ENCODE measurements at regions not wholly inside any gene's neighbourhood (a gene's known extent, or its start where the extent isn't known, plus 50 kb on each side); places are given as distances from the start of the nearest gene placed in this dataset.

DNA sequence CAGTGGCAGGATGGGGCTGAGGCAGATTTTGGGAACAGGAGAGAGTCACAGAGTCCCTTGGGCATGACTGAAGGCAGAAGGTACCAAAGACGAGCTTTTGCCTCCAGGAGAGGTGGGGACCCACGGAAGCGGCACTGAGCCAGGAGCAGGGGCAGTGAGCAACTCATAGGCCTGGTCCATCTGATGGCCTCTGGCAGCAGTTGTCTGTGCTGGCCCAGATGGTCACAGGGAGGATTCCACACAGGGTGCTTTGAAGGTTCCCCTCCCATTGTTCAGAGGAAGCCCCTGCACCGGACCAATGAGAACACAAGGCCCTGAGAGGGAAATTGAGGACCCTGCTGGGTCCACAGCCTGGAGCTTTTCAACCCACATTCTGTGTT lies 360.3 kb upstream of the TNRC6C start:
- in situ Hi-C loops (cut with MboI; ENCODE audit: low pct_unique_long_range_greater_than_20kb, low sequenced_read_pairs, unreplicated experiment), result no loop called here

DNA sequence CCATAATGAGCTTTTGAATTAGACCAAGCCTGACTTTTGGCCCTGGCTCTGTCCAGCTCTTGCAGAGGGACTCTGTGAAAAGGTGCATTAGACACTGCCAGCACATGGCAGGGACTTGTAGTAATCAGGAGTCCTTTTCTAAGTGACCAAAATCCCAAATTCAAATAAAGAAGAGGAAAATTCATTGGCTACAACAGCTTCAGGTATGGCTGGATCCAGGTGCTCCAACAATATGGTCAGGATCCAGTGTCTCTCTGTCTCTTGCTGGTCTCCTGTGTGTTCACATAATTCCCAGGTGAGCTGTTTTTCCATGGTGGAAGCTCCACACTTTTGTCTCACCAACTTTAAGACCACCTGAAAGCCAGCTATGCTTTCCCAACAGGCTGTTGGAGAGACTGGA lies 358.8 kb upstream of the TNRC6C start:
- DNase-seq (ENCODE audit: low spot score), result no peak
- in situ Hi-C loops (cut with MboI; ENCODE audit: low pct_unique_long_range_greater_than_20kb, low sequenced_read_pairs, unreplicated experiment), result no loop called here
- TF ChIP-seq, protein P1, sequence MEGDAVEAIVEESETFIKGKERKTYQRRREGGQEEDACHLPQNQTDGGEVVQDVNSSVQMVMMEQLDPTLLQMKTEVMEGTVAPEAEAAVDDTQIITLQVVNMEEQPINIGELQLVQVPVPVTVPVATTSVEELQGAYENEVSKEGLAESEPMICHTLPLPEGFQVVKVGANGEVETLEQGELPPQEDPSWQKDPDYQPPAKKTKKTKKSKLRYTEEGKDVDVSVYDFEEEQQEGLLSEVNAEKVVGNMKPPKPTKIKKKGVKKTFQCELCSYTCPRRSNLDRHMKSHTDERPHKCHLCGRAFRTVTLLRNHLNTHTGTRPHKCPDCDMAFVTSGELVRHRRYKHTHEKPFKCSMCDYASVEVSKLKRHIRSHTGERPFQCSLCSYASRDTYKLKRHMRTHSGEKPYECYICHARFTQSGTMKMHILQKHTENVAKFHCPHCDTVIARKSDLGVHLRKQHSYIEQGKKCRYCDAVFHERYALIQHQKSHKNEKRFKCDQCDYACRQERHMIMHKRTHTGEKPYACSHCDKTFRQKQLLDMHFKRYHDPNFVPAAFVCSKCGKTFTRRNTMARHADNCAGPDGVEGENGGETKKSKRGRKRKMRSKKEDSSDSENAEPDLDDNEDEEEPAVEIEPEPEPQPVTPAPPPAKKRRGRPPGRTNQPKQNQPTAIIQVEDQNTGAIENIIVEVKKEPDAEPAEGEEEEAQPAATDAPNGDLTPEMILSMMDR (IDR thresholded peaks at IDR 0.05; ENCODE audit: extremely low read depth, insufficient read depth, missing control alignments), result no peak

More for the DNA sequence above, 360.3 kb upstream of the TNRC6C start:
- DNase-seq (ENCODE audit: low spot score), result no peak
- TF ChIP-seq, protein P1 (IDR thresholded peaks at IDR 0.05; ENCODE audit: extremely low read depth, insufficient read depth, missing control alignments), result no peak

DNA sequence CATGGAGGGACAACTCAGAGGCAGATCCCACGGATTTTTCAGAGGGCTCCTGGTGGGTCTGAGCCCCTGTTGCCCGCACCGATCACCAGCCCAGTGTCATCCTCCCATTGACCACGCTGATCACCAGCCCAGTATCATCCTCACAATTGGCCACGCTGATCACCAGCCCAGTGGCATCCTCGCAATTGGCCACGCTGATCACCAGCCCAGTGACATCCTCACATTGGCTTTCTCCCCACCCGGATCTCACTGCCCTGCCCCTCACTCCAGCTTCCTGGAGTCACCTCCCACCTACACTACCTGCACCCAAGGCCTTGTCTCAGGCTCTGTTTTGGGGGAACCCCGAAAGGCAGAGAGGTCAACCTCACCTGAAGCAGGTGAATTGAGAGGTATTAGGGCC lies 358.2 kb upstream of the TNRC6C start:
- TF ChIP-seq, protein P1 (IDR thresholded peaks at IDR 0.05; ENCODE audit: extremely low read depth, insufficient read depth, missing control alignments), result no peak
- no peak for DNase-seq (ENCODE audit: low spot score)
- in situ Hi-C loops (cut with MboI; ENCODE audit: low pct_unique_long_range_greater_than_20kb, low sequenced_read_pairs, unreplicated experiment), result no loop called here

DNA sequence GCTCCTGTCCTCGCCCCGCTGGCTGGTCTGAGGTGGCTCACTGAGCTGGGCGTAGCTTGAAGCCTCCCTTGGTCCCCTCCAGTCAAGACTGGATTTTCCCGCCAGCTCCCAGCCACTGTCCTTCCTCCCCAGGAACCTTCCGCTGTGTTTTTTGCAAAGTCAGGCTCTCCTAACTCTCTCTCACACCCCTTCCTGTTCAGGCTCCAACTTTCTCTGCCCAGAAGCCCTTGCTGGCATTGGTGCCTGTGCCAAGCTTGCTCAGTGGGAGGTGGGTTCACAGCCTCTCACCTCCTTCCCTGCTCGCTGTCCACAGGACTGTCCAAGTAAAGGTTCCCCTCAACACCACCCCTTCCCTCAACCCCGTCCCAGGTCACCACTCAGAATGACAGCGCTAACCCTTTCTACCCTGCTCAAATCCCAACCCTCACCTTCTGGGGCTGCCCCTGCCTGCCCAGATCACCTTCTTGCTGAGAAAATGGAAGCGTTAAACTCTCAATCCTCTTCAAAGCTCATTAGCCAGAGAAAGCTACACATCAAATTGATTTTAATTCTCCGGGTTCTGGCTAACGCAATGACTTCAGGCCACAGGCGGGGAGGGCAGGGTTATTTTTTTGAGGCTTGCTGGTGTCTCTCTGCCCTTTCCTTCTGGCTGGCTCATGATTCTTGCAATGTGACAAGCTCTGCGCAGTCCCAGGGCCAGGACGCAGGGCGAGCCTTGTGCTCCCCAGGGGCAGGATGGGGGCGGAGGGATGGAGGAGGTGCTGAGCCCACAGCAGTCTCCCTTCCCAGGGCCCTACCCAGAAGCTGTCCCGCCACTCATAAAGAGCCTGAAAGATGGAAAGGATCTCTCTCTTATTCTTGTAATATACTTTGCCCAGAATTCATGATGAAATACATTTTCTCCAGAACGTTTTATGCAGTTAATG lies 357.2 kb upstream of the TNRC6C start:
- TF ChIP-seq, protein P1 (IDR thresholded peaks at IDR 0.05; ENCODE audit: extremely low read depth, insufficient read depth, missing control alignments), result no peak
- no peak for DNase-seq (ENCODE audit: low spot score)
- in situ Hi-C loops (cut with MboI; ENCODE audit: low pct_unique_long_range_greater_than_20kb, low sequenced_read_pairs, unreplicated experiment), result no loop called here

DNA sequence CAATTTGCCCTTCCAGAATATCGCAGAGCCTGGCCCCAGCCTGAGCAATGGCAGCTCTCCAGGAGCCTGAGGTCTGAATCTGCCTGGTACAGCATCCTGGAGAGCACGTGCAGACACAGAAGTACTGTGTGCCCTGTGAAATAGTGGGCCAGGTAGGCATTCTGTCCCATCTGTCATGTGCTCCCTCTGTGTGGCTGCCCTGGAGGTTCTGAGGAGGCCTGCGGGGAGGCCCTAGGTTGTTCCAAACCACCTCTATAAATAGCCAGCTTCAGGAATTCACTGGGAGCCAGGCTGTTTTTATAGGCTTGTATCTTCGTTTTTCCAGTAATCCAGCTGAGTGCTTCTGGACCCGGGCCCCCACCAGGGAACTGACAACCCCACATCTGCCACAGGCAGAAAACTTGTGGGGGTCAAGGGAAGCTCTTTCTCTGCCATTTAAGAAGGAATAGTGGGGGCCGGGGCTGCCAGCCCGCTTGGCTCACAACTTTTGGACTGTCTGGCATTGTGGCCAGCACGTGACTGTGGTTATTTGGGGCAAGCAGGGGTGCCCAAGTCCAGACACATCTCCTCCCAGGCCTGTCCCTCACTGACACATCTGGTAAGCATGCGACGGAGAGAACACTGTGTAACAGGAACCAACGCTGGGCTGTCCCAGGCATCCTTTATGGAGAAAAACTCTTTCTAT lies 356.3 kb upstream of the TNRC6C start:
- no peak for DNase-seq (ENCODE audit: low spot score)
- in situ Hi-C loops (cut with MboI; ENCODE audit: low pct_unique_long_range_greater_than_20kb, low sequenced_read_pairs, unreplicated experiment), result no loop called here

DNA sequence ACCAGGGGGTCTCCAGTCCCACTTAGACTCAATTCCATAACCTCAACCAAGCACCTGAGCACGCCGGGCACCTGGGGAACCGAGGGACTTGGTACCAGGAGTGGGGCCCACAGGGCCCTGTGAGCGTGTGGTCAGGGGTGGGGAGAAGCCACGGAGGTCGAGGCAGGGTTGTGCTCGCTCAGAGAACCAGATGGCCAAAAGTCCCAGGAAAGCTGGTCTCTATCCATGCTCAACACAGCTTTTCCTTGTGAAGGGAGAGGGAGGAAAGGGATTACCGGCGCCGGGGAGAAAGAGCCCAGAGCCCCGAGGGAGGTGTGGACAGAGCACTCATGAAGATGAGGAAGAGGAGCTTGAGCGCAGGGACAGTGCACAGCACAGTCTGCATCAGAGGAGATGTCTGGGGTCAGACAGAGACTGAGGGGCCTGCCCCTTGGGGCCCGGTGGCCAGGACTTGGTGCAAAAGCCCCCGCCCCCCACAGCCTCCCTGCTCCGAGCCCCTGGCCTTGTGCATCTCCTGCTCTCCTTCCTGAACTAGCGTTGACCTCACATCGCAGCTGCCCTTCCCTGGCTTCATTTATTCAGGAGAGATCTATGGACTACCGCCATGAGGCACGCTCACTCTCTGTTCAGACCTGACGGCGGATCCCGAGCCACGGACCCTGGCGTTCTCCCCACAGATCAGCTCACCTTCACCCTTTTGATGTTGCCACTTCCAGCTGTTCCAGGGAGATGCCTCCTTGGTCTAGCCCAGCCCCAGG lies 355.4 kb upstream of the TNRC6C start:
- TF ChIP-seq, protein P1 (IDR thresholded peaks at IDR 0.05; ENCODE audit: extremely low read depth, insufficient read depth, missing control alignments), result no peak
- DNase-seq (ENCODE audit: low spot score), result no peak
- in situ Hi-C loops (cut with MboI; ENCODE audit: low pct_unique_long_range_greater_than_20kb, low sequenced_read_pairs, unreplicated experiment), result no loop called here

More for the DNA sequence above, 356.3 kb upstream of the TNRC6C start:
- TF ChIP-seq, protein P1 (IDR thresholded peaks at IDR 0.05; ENCODE audit: extremely low read depth, insufficient read depth, missing control alignments), result no peak

Data from GM13977 (cell line).